PFSK-1 (cell line): ENCODE measurements at regions not wholly inside any gene's neighbourhood (a gene's known extent, or its start where the extent isn't known, plus 50 kb on each side); places are given as distances from the start of the nearest gene placed in this dataset.

Experiments used
- FOXP2 ChIP-seq: optimal IDR thresholded peaks from 2 replicates; pipeline ENCODE3; 2011; ENCODE audit warnings: borderline replicate concordance, control low read depth, inconsistent platforms; ENCODE audit not compliant: insufficient read depth; ENCODE audit errors: extremely low read length, extremely low read depth
- POLR2AphosphoS5 ChIP-seq: IDR thresholded peaks from 2 replicates; pipeline ENCODE4 v1.6.1; 2012; ENCODE audit warnings: low read depth, mild to moderate bottlenecking, control low read depth, low read length, moderate library complexity
- REST ChIP-seq, 2 experiments: IDR thresholded peaks; 2 replicates each; pipeline versions ENCODE4 v1.6.1 to v1.8.0; 2011 to 2012; ENCODE audit warnings: low read depth in 2 of 2, low read length in 2 of 2, control low read depth in 1 of 2, inconsistent platforms in 1 of 2, mild to moderate bottlenecking in 1 of 2, moderate library complexity in 1 of 2; ENCODE audit not compliant: insufficient read depth in 1 of 2
- SIN3A ChIP-seq: IDR thresholded peaks from 2 replicates; pipeline ENCODE4 v1.6.1; 2012; ENCODE audit warnings: mild to moderate bottlenecking, low read length, moderate library complexity, borderline replicate concordance; ENCODE audit not compliant: insufficient read depth
- TAF1 ChIP-seq: IDR thresholded peaks from 2 replicates; pipeline ENCODE4 v1.6.1; 2012; ENCODE audit warnings: low read length, control low read depth, borderline replicate concordance; ENCODE audit not compliant: insufficient read depth

GRCh38 chr18:27665264-27665799 lies 480.2 kb upstream of the CHST9 start:
- TF ChIP-seq SIN3A: no peak
- TF ChIP-seq TAF1: no peak
- no peak for TF ChIP-seq REST (IDR thresholded peaks at IDR 0.05; ENCODE audit: insufficient read depth in 1 of 2, low read depth in 2 of 2, low read length in 2 of 2)
- no peak for TF ChIP-seq FOXP2
- no peak for TF ChIP-seq POLR2AphosphoS5
